ENCODE measurements at regions not wholly inside any gene's neighbourhood (a gene's known extent, or its start where the extent isn't known, plus 50 kb on each side); places are given as distances from the start of the nearest gene placed in this dataset.

DNA sequence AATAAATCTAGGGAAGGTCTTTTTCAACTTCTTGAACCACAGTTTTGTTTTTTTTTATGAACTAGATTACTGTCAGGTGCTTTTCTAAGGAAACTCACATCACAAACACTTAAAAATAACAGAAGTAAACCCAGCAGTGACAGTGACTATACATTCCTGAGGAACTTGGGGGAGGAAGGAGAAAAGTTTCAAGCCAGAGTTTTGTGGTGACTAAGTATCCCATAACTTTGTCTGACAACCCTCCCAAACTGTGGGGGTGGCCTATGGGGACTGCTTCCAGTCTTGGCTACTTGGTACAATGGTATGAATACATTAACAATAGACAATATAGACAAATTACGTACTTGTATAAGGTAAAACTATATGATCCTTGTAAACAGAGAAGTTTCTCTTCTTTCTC is 202.5 kb upstream of the MAN1A1 start:
- TF ChIP-seq, protein P1, sequence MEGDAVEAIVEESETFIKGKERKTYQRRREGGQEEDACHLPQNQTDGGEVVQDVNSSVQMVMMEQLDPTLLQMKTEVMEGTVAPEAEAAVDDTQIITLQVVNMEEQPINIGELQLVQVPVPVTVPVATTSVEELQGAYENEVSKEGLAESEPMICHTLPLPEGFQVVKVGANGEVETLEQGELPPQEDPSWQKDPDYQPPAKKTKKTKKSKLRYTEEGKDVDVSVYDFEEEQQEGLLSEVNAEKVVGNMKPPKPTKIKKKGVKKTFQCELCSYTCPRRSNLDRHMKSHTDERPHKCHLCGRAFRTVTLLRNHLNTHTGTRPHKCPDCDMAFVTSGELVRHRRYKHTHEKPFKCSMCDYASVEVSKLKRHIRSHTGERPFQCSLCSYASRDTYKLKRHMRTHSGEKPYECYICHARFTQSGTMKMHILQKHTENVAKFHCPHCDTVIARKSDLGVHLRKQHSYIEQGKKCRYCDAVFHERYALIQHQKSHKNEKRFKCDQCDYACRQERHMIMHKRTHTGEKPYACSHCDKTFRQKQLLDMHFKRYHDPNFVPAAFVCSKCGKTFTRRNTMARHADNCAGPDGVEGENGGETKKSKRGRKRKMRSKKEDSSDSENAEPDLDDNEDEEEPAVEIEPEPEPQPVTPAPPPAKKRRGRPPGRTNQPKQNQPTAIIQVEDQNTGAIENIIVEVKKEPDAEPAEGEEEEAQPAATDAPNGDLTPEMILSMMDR (IDR thresholded peaks at IDR 0.05): no peak
- no peak for TF ChIP-seq POLR2A (IDR thresholded peaks at IDR 0.05)
